Karpas-422 (cell line): ENCODE measurements at regions not wholly inside any gene's neighbourhood (a gene's known extent, or its start where the extent isn't known, plus 50 kb on each side); places are given as distances from the start of the nearest gene placed in this dataset.

Experiments
- DNase-seq: peaks from one replicate; pipeline ENCODE4 v3.0.0-alpha.2; 2015
- H2AFZ ChIP-seq: fragments of 200-600 bp; sonication (generic); 2 replicates; pipeline ENCODE4 v1.6.1; 2014; ENCODE audit warnings: antibody characterized with exemption, low read length, mixed read lengths
- H3K27ac ChIP-seq: fragments of 200-600 bp; sonication (generic); 2 replicates; pipeline ENCODE4 v1.5.1; 2014; ENCODE audit warnings: mild to moderate bottlenecking, low read length, moderate library complexity
- H3K27me3 ChIP-seq: fragments of 200-600 bp; sonication (generic); 2 replicates; pipeline ENCODE4 v1.6.1; 2014; ENCODE audit warnings: low read length, mixed read lengths
- H3K36me3 ChIP-seq: fragments of 200-600 bp; sonication (generic); 2 replicates; pipeline ENCODE4 v1.6.1; 2014; ENCODE audit warnings: low read length, mixed read lengths; ENCODE audit not compliant: insufficient read depth
- H3K4me1 ChIP-seq: fragments of 200-600 bp; sonication (generic); 2 replicates; pipeline ENCODE4 v1.6.1; 2014; ENCODE audit warnings: mild to moderate bottlenecking, low read length, mixed read lengths
- H3K4me2 ChIP-seq: fragments of 200-600 bp; sonication (generic); 2 replicates; pipeline ENCODE4 v1.6.1; 2014; ENCODE audit warnings: low read length, low read depth, mild to moderate bottlenecking; ENCODE audit not compliant: poor library complexity, severe bottlenecking
- H3K4me3 ChIP-seq: fragments of 200-600 bp; sonication (generic); 2 replicates; pipeline ENCODE4 v1.5.1; 2014; ENCODE audit warnings: mild to moderate bottlenecking, antibody characterized with exemption, low read length, mixed read lengths
- H3K79me2 ChIP-seq: fragments of 200-600 bp; sonication (generic); 2 replicates; pipeline ENCODE4 v1.6.1; 2014; ENCODE audit warnings: mild to moderate bottlenecking, low read length, mixed read lengths
- H3K9ac ChIP-seq: fragments of 200-600 bp; sonication (generic); 2 replicates; pipeline ENCODE4 v1.6.0; 2014; ENCODE audit warnings: low read length
- H3K9me2 ChIP-seq: fragments of 200-600 bp; sonication (generic), shearing (Covaris generic); replicated peaks from 2 replicates; pipeline ENCODE4 v1.6.0; 2014; ENCODE audit warnings: mild to moderate bottlenecking, low read length, moderate library complexity; ENCODE audit not compliant: insufficient read depth
- H3K9me3 ChIP-seq: fragments of 300-700, 200-600 bp; sonication (generic); 2 replicates; pipeline ENCODE4 v1.6.1; 2014; ENCODE audit warnings: low read length, mixed read lengths
- H4K20me1 ChIP-seq: fragments of 200-600 bp; sonication (generic); 2 replicates; pipeline ENCODE4 v1.6.1; 2014; ENCODE audit warnings: mild to moderate bottlenecking, antibody characterized with exemption, low read length, low read depth; ENCODE audit not compliant: insufficient read depth

GRCh38 chr6:104305206-104305605 lies 554.5 kb downstream of the HACE1 start:
- H3K4me1 ChIP-seq: no peaks in the 10 kb centered on the region
- no peak overlapping the region for H3K4me2 ChIP-seq
- H2AFZ ChIP-seq: no peak overlapping the region
- H4K20me1 ChIP-seq: no peaks in the 10 kb centered on the region
- no peak for DNase-seq
- H3K27ac ChIP-seq: no peak overlapping the region
- no peaks in the 10 kb centered on the region for H3K9me3 ChIP-seq
- H3K9ac ChIP-seq: no peak overlapping the region
- H3K9me2 ChIP-seq: no peaks in the 10 kb centered on the region
- H3K79me2 ChIP-seq: no peaks in the 10 kb centered on the region
- H3K4me3 ChIP-seq: no peak overlapping the region
- H3K27me3 ChIP-seq: no peaks in the 10 kb centered on the region
- no peaks in the 10 kb centered on the region for H3K36me3 ChIP-seq

GRCh38 chr6:104301951-104302350 lies 557.8 kb downstream of the HACE1 start:
- Histone ChIP-seq H3K4me1 (no peaks in the 10 kb centered on the region), H3K9me3 (no peaks in the 10 kb centered on the region), H3K4me3 (no peak overlapping the region), H2AFZ (no peak overlapping the region), H3K4me2 (no peak overlapping the region), H3K79me2 (no peaks in the 10 kb centered on the region), H3K9ac (no peak overlapping the region), H4K20me1 (no peaks in the 10 kb centered on the region), H3K27ac (no peak overlapping the region), H3K27me3 (no peaks in the 10 kb centered on the region), H3K9me2 (no peaks in the 10 kb centered on the region), H3K36me3 (no peaks in the 10 kb centered on the region)
- DNase-seq: no peak

- no peaks in the 10 kb centered on the region for H4K20me1 ChIP-seq
- no peaks in the 10 kb centered on the region for H3K9me2 ChIP-seq
- H3K27ac ChIP-seq: no peak overlapping the region
- H3K9ac ChIP-seq: no peak overlapping the region
- no peaks in the 10 kb centered on the region for H3K27me3 ChIP-seq
- H3K79me2 ChIP-seq: no peaks in the 10 kb centered on the region
- no peak overlapping the region for H2AFZ ChIP-seq
- no peaks in the 10 kb centered on the region for H3K9me3 ChIP-seq
- H3K4me1 ChIP-seq: no peaks in the 10 kb centered on the region
- H3K4me2 ChIP-seq: no peak overlapping the region
- H3K4me3 ChIP-seq: no peak overlapping the region
- no peaks in the 10 kb centered on the region for H3K36me3 ChIP-seq
- DNase-seq: no peak
Observed at GRCh38 chr6:104286641-104287040, 573.1 kb downstream of the HACE1 start.

- no peak overlapping the region for H2AFZ ChIP-seq
- H3K9me3 ChIP-seq: no peaks in the 10 kb centered on the region
- no peaks in the 10 kb centered on the region for H3K4me1 ChIP-seq
- H3K79me2 ChIP-seq: no peaks in the 10 kb centered on the region
- H3K27ac ChIP-seq: no peak overlapping the region
- H3K9me2 ChIP-seq: no peaks in the 10 kb centered on the region
- no peak overlapping the region for H3K4me2 ChIP-seq
- no peaks in the 10 kb centered on the region for H3K36me3 ChIP-seq
- no peaks in the 10 kb centered on the region for H4K20me1 ChIP-seq
- H3K4me3 ChIP-seq: no peak overlapping the region
- DNase-seq: no peak
- H3K27me3 ChIP-seq: no peaks in the 10 kb centered on the region
- no peak overlapping the region for H3K9ac ChIP-seq
Observed at GRCh38 chr6:104284872-104285271, 574.8 kb downstream of the HACE1 start.

- H3K4me3 ChIP-seq: no peak overlapping the region
- H3K9me2 ChIP-seq: no peaks in the 10 kb centered on the region
- H4K20me1 ChIP-seq: no peaks in the 10 kb centered on the region
- no peaks in the 10 kb centered on the region for H3K79me2 ChIP-seq
- H3K27me3 ChIP-seq: no peaks in the 10 kb centered on the region
- no peaks in the 10 kb centered on the region for H3K9me3 ChIP-seq
- H3K36me3 ChIP-seq: no peaks in the 10 kb centered on the region
- H3K4me1 ChIP-seq: no peaks in the 10 kb centered on the region
- no peak overlapping the region for H3K27ac ChIP-seq
- no peak for DNase-seq
- H3K4me2 ChIP-seq: no peak overlapping the region
- H2AFZ ChIP-seq: no peak overlapping the region
- no peak overlapping the region for H3K9ac ChIP-seq
Observed at GRCh38 chr6:104282581-104282980, 577.1 kb downstream of the HACE1 start.

GRCh38 chr6:104281370-104281769 lies 578.3 kb downstream of the HACE1 start:
- no peaks in the 10 kb centered on the region for H3K79me2 ChIP-seq
- no peaks in the 10 kb centered on the region for H3K36me3 ChIP-seq
- no peaks in the 10 kb centered on the region for H4K20me1 ChIP-seq
- no peaks in the 10 kb centered on the region for H3K27me3 ChIP-seq
- no peak overlapping the region for H3K27ac ChIP-seq
- H3K9me2 ChIP-seq: no peaks in the 10 kb centered on the region
- no peak overlapping the region for H3K4me2 ChIP-seq
- no peaks in the 10 kb centered on the region for H3K4me1 ChIP-seq
- H2AFZ ChIP-seq: no peak overlapping the region
- no peak overlapping the region for H3K9ac ChIP-seq
- DNase-seq: peak; percentile 45
- no peaks in the 10 kb centered on the region for H3K9me3 ChIP-seq
- H3K4me3 ChIP-seq: no peak overlapping the region

GRCh38 chr6:104268389-104268788 lies 591.3 kb downstream of the HACE1 start:
- no peaks in the 10 kb centered on the region for H3K27me3 ChIP-seq
- H4K20me1 ChIP-seq: no peaks in the 10 kb centered on the region
- H3K36me3 ChIP-seq: no peaks in the 10 kb centered on the region
- no peak overlapping the region for H3K4me3 ChIP-seq
- no peak for DNase-seq
- H2AFZ ChIP-seq: no peak overlapping the region
- H3K9me3 ChIP-seq: no peaks in the 10 kb centered on the region
- 0 out of 2 replicates have a peak, but pooled peaks cover 4% of the 10 kb centered on the region for H3K9me2 ChIP-seq
- H3K27ac ChIP-seq: no peak overlapping the region
- no peaks in the 10 kb centered on the region for H3K79me2 ChIP-seq
- no peak overlapping the region for H3K4me2 ChIP-seq
- no peaks in the 10 kb centered on the region for H3K4me1 ChIP-seq
- no peak overlapping the region for H3K9ac ChIP-seq

- no peaks in the 10 kb centered on the region for H3K27me3 ChIP-seq
- no peak for DNase-seq
- no peak overlapping the region for H3K27ac ChIP-seq
- H2AFZ ChIP-seq: no peak overlapping the region
- H3K9ac ChIP-seq: no peak overlapping the region
- no peaks in the 10 kb centered on the region for H3K9me3 ChIP-seq
- H3K79me2 ChIP-seq: no peaks in the 10 kb centered on the region
- H3K4me1 ChIP-seq: no peaks in the 10 kb centered on the region
- 0 out of 2 replicates have a peak, but pooled peaks cover 4% of the 10 kb centered on the region for H3K9me2 ChIP-seq
- H3K36me3 ChIP-seq: no peaks in the 10 kb centered on the region
- no peak overlapping the region for H3K4me2 ChIP-seq
- H4K20me1 ChIP-seq: no peaks in the 10 kb centered on the region
- no peak overlapping the region for H3K4me3 ChIP-seq
Observed at GRCh38 chr6:104266922-104267321, 592.8 kb downstream of the HACE1 start.

GRCh38 chr6:104256646-104257045 lies 603.1 kb downstream of the HACE1 start:
- no peaks in the 10 kb centered on the region for H3K9me3 ChIP-seq
- H3K4me3 ChIP-seq: no peak overlapping the region
- H3K27me3 ChIP-seq: no peaks in the 10 kb centered on the region
- no peak overlapping the region for H2AFZ ChIP-seq
- H3K4me1 ChIP-seq: no peaks in the 10 kb centered on the region
- no peaks in the 10 kb centered on the region for H3K36me3 ChIP-seq
- no peak for DNase-seq
- no peaks in the 10 kb centered on the region for H4K20me1 ChIP-seq
- H3K9ac ChIP-seq: no peak overlapping the region
- H3K27ac ChIP-seq: no peak overlapping the region
- H3K4me2 ChIP-seq: no peak overlapping the region
- H3K9me2 ChIP-seq: no peaks in the 10 kb centered on the region
- no peaks in the 10 kb centered on the region for H3K79me2 ChIP-seq
